ENCODE measurements at regions not wholly inside any gene's neighbourhood (a gene's known extent, or its start where the extent isn't known, plus 50 kb on each side); places are given as distances from the start of the nearest gene placed in this dataset.

GRCh38 chr1:94644352-94644751 lies 102.8 kb upstream of the F3 start:
- TF ChIP-seq, protein P1, sequence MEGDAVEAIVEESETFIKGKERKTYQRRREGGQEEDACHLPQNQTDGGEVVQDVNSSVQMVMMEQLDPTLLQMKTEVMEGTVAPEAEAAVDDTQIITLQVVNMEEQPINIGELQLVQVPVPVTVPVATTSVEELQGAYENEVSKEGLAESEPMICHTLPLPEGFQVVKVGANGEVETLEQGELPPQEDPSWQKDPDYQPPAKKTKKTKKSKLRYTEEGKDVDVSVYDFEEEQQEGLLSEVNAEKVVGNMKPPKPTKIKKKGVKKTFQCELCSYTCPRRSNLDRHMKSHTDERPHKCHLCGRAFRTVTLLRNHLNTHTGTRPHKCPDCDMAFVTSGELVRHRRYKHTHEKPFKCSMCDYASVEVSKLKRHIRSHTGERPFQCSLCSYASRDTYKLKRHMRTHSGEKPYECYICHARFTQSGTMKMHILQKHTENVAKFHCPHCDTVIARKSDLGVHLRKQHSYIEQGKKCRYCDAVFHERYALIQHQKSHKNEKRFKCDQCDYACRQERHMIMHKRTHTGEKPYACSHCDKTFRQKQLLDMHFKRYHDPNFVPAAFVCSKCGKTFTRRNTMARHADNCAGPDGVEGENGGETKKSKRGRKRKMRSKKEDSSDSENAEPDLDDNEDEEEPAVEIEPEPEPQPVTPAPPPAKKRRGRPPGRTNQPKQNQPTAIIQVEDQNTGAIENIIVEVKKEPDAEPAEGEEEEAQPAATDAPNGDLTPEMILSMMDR (IDR thresholded peaks at IDR 0.05): no peak
- no peak for TF ChIP-seq POLR2A (IDR thresholded peaks at IDR 0.05)

Measured in thyroid gland (tissue), 4 donors.